DMS 273 (cell line): ENCODE measurements at regions not wholly inside any gene's neighbourhood (a gene's known extent, or its start where the extent isn't known, plus 50 kb on each side); places are given as distances from the start of the nearest gene placed in this dataset.

Experiments used
- DNase-seq: peaks from one replicate; lab custom pipeline; 2025; ENCODE audit not compliant: unreplicated experiment; lab: John Stamatoyannopoulos, UW

GRCh38 chr6:47118611-47119010 is 76.5 kb upstream of the ADGRF1 start:
- no peak for DNase-seq

DNA sequence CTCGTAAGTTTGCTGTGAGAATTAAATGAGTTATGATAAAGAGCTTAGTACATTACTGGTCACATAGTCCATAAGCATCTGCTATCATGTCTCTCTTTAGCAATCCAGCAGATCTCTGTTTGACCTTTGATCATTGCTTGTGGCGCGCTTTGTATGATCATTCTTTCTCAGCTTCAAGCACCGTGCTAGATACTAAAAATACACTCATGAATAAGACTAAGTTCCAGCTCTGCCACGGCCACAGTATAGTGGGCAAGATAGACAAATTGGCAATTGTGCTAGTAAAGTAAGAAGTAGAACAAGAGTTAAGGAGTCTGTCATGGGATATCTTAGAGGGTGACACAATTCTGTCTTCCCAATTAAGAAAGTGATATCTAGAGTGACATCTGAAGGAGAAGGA is 75.2 kb upstream of the ADGRF1 start:
- DNase-seq = no peak

DNA sequence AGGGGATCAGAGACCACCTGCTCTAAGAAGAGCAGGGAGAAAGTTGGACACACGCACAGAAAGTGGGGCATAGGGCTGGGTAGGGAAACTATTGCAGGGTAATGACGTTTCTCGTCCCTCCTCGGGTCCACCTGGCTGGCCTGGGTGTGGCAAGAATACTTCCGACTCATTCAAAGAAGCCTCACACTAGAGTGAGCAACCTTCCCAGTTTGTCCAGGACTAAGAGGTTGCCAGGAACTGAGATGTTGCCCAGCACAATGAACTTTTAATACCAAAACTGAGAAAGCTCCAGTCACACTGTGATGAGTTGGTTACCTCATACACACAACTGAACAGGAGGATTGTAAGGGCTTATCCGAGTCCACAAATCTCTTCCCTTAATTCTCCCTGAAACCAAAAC is 74.5 kb upstream of the ADGRF1 start:
- DNase-seq = no peak

GRCh38 chr6:47116086-47116485 is 74.0 kb upstream of the ADGRF1 start:
- no peak for DNase-seq

DNA sequence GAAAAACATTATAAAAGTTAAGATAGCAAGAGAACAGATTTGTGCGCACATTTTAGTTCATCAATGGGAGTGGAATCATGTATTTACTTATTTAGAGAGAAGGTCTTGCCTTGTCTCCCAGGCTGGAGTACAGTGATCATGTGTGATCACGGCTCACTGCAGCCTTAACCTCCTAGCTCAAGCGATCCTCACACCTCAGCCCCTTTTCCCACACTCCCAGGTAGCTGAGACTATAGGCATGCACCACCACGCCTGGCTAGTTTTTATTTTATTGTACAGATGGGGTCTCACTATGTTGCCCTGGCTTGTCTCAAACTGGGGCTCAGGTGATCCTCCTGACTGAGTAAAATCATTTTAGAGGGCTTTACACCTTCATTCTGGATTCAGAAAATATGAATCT is 72.3 kb upstream of the ADGRF1 start:
- no peak for DNase-seq

DNA sequence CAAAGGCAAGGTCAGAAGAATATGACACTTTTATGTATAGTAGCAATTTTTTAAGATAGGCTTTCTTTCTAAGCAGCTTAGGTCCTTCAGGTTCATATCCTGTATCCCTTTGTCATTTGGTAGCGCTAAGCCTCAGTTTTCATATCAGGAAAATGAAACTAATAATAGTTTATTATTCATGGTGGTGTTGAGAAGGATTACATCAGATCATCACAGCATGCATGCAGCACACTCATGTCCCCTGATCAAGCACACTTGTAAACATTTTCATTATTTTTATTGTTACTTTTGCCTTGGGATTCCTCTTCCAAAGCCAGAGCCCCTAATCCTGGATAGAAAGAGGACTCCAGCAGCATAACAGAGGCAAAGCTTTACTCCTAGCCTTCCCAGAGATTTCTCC is 70.2 kb upstream of the ADGRF1 start:
- DNase-seq = no peak

GRCh38 chr6:47111685-47112084 is 69.6 kb upstream of the ADGRF1 start:
- DNase-seq = no peak

- no peak for DNase-seq
These were observed 67.1 kb upstream of the ADGRF1 start for GRCh38 chr6:47109281-47109680.

GRCh38 chr6:47106721-47107197 is 64.6 kb upstream of the ADGRF1 start:
- no peak for DNase-seq

DNA sequence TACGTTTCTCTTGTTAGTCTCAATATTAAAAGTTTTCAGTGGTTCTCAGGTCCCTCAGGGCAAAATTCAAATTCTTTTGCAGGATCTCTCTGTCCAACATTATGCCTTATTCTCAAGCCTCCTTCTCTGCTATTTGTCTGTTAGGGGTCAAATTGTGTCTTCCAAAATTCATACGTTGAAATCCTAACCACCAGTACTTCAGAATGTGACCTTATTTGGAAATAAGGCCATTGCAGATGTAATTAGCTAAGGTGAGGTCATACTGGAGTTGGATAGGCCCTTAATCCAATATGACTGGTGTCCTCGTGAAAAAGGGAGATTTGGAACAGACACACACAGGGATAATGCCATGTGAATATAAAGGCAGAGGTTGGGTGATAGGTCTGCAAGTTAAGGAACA is 64.1 kb upstream of the ADGRF1 start:
- DNase-seq = no peak

GRCh38 chr6:47105469-47106178 is 63.5 kb upstream of the ADGRF1 start:
- DNase-seq = no peak

DNA sequence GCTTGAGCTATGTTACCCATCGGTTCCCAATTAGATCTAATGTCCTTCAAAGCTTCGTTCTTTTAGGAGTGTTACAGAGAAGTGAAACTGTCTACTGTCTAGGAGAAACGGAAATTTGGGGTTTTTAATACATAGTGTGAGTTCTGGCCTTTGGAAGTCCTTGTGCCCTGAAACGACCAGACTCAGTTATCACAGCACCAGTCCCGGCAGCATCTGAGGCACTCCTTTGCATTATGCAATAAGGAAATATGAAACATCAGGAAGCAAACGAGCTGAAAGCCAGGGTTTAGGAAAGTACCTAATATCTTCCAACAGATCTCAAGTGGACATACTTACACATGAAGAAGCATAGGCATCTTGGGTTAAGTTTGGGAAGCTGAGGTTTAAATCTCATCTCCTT is 61.8 kb upstream of the ADGRF1 start:
- no peak for DNase-seq

DNA sequence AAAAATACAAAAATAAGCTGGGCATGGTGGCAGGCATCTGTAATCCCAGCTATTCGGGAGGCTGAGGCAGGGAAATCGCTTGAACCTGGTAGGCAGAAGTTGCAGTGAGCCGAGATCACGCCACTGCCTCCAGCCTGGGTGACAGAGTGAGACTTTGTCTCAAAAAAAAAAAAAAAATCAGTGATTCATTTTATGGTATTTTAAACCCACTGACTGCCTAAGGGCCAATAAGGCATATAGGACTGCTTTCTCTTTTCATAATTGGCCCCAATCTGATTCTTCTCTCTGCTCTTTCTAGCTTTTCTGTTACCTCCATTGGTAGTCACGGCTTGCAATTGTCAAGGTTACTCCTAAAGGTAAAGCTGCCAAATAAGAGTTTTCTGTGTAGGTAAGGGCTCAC is 60.2 kb upstream of the ADGRF1 start:
- DNase-seq = no peak

- no peak for DNase-seq
These were observed 56.5 kb upstream of the ADGRF1 start for GRCh38 chr6:47098570-47098993.

DNA sequence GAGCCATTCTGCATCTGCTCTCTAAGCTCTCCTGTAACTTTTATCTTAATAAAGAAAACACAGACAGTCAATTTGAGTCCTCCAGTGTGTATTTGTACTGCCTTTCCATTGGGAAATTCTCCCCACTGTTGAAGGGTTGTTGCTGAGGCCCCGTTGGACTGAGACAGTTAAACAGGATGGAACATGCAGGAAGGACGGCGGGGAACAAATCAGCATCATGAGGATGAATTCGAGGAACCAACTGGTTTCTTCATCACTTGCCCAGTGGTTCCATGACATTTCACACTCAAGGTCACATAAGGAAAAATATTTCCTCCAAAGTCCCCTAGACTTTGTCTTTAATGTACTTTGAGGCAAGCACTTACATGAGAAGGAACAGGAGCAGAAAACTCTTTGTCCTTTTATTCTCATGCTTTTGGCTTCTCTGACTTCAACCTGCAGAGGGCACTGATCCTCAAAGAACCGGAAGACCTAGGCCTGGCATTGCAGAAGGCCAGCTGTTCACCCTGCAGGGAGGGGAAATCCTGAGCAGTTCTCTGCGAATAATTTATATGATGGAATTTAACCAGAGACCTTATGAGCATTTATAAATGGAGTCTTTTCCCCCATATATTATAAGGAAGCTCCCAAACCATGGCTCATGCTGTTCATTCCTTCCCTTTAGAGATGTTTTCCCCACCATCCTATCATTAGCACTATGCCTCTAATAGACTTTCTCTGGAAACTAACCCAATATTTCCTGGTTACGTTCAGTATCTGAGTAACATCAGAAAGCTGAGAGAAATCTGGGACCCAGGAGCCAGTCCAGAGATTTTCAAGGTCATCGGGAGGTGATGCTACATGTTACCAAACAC is 55.2 kb upstream of the ADGRF1 start:
- peak; percentile 92 for DNase-seq

- DNase-seq = no peak
These were observed 54.2 kb upstream of the ADGRF1 start for GRCh38 chr6:47096211-47096895.

GRCh38 chr6:47094241-47094925 is 52.3 kb upstream of the ADGRF1 start:
- no peak for DNase-seq

DNA sequence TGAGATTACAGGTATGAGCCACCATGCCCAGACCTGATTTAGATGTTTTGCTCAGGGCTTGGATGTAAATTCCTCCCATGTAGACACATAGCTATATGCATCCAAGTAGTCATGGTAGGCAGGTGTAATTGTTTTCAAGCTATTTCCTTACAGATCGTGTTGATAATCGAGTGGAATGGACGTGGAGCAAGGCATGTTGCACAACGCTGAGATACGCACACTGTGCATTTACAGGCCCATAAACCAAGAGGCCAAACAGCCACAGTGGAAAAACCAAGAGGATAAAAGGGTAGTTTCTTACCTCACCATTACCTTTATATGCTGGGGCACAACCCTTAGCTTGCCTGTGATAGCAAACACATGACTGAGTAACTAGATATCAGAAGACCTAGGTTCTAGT is 51.0 kb upstream of the ADGRF1 start:
- no peak for DNase-seq

DNA sequence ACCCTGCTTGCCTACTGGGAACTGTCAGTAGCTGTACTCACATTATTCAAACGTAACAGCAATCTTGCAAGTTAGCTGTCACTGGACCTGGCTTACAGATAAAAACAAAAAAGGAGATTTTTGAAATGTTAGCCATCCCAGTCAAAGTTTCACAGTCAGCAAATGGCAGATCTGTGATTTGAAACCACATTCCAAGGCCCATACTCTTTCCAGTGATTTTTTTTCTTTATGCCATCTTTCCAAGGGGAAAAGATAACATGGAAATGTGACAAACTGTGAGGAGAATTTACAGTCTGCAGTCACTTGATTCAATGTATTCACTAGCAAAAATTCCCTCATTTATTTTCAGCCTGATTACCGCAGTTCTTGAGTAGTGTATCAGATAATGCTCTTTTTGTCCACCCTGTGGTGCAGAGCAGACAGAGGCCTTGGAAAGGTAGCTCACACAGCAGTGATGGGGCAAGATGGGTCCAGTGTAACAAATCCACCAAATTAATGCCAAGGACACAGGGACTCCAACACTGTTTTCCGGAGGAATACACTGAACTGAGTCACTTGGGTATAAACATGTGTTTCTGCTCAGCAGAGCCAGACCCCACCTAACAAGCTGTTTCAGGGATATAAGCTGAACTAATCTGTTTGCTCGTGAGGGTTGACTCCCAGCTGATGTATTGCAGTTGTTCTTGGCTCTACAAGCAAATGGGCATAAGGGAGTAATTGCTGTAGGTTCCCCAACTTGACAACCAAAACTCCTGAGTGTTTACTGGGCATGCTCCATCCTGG is 49.9 kb upstream of the ADGRF1 start:
- DNase-seq = peak; percentile 8
